Osteoblast (primary cell): ENCODE measurements at regions not wholly inside any gene's neighbourhood (a gene's known extent, or its start where the extent isn't known, plus 50 kb on each side); places are given as distances from the start of the nearest gene placed in this dataset.
"Not testable (repeated sequence)": the region's sequence is repeated elsewhere in the genome, so short reads cannot be mapped to it uniquely, and the experiment has no call there.

ENCODE experiments used
- DNase-seq: peaks from one replicate; pipeline ENCODE4 v3.0.0; 2011; ENCODE audit warnings: low spot score, mixed read lengths; ENCODE audit not compliant: insufficient read length; ENCODE audit errors: missing footprints
- H2AFZ ChIP-seq: 2 replicates; pipeline ENCODE4 v1.6.0; 2011; ENCODE audit warnings: mild to moderate bottlenecking, low read length
- H3K27ac ChIP-seq: 2 replicates; pipeline ENCODE4 v1.5.1; 2011; ENCODE audit warnings: mild to moderate bottlenecking, low read depth, low read length, moderate library complexity
- H3K27me3 ChIP-seq: 2 replicates; pipeline ENCODE4 v1.6.0; 2012; ENCODE audit warnings: mild to moderate bottlenecking, control low read depth, inconsistent platforms, low read length, moderate library complexity; ENCODE audit not compliant: insufficient read depth
- H3K36me3 ChIP-seq: 2 replicates; pipeline ENCODE4 v1.5.1; 2011; ENCODE audit warnings: mild to moderate bottlenecking, low read length, control low read depth, moderate library complexity; ENCODE audit not compliant: insufficient read depth
- H3K4me1 ChIP-seq: 2 replicates; pipeline ENCODE4 v1.5.1; 2011; ENCODE audit warnings: mild to moderate bottlenecking, low read length, control low read depth, moderate library complexity; ENCODE audit not compliant: insufficient read depth
- H3K4me2 ChIP-seq: 2 replicates; pipeline ENCODE4 v1.6.0; 2011; ENCODE audit warnings: mild to moderate bottlenecking, low read length; ENCODE audit not compliant: insufficient read depth
- H3K4me3 ChIP-seq: fragments of 200-600 bp; sonication (generic); 3 replicates; pipeline ENCODE4 v1.5.1; 2012; ENCODE audit warnings: mild to moderate bottlenecking, low read length, inconsistent platforms; ENCODE audit not compliant: insufficient read depth
- H3K79me2 ChIP-seq: 2 replicates; pipeline ENCODE4 v1.6.0; 2012; ENCODE audit warnings: mild to moderate bottlenecking, low read length, control low read depth, inconsistent platforms; ENCODE audit not compliant: insufficient read depth
- H3K9me3 ChIP-seq: 2 replicates; pipeline ENCODE4 v1.5.1; 2011; ENCODE audit warnings: low read depth, low read length, control low read depth
- H4K20me1 ChIP-seq: 2 replicates; pipeline ENCODE4 v1.6.0; 2012; ENCODE audit warnings: mild to moderate bottlenecking, low read length, control low read depth; ENCODE audit not compliant: insufficient read depth
- CTCF ChIP-seq: IDR thresholded peaks from 2 replicates; pipeline ENCODE4 v1.5.1; 2011; ENCODE audit warnings: mild to moderate bottlenecking, low read depth, low read length, moderate library complexity; ENCODE audit errors: extremely low read depth

- no peaks in the 10 kb centered on the region for H4K20me1 ChIP-seq
- no peaks in the 10 kb centered on the region for H3K4me1 ChIP-seq
- no peak overlapping the region for H2AFZ ChIP-seq
- no peak overlapping the region for H3K4me2 ChIP-seq
- no peak for DNase-seq
- no peaks in the 10 kb centered on the region for H3K36me3 ChIP-seq
- no peak overlapping the region for H3K4me3 ChIP-seq
- H3K27ac ChIP-seq, result no peak overlapping the region
- no peaks in the 10 kb centered on the region for H3K27me3 ChIP-seq
- no peak for TF ChIP-seq CTCF
- H3K9me3 ChIP-seq, result peaks cover 1% of the 10 kb centered on the region
- H3K79me2 ChIP-seq, result no peaks in the 10 kb centered on the region
Measured at GRCh38 chr1:73310797-73311381, 887.1 kb downstream of the LRRIQ3 start.

DNA sequence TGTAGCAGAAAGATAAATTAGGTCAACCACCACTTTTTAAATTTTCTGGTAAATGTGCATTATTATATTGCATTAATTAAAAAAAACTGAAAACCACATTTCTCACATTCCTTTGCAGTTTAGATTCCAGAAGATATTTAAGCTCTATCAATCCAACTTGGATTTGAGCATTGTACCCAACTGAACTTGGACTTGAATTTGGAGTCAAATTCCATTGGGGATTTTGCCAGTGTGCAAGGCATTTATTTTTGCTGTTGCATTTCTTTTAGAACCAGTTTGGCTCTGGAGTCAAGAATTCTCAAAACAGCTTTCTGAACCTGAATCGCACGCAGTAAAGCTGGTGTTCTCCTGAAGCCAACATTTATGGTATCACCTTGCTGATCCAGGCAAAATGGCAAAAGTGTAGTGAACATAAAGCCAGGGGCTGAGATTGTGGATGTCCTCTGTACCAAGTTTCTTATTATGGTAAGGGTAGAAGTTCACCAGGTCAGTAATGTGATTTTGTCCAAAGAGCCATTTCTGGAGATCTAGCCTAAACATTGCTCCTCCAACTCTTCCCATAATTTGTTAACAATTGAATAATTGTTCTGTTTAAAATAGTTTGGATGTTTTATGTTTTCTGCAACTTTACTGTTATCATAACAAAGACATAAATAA, 890.9 kb downstream of the LRRIQ3 start:
- TF ChIP-seq CTCF, result no peak
- Histone ChIP-seq H3K4me2 (no peak overlapping the region), H3K36me3 (no peaks in the 10 kb centered on the region), H2AFZ (no peak overlapping the region), H3K27ac (no peak overlapping the region), H4K20me1 (no peaks in the 10 kb centered on the region), H3K79me2 (no peaks in the 10 kb centered on the region), H3K4me3 (no peak overlapping the region), H3K4me1 (no peaks in the 10 kb centered on the region), H3K27me3 (no peaks in the 10 kb centered on the region), H3K9me3 (peaks cover 1% of the 10 kb centered on the region)
- peak; percentile 1 for DNase-seq

DNA sequence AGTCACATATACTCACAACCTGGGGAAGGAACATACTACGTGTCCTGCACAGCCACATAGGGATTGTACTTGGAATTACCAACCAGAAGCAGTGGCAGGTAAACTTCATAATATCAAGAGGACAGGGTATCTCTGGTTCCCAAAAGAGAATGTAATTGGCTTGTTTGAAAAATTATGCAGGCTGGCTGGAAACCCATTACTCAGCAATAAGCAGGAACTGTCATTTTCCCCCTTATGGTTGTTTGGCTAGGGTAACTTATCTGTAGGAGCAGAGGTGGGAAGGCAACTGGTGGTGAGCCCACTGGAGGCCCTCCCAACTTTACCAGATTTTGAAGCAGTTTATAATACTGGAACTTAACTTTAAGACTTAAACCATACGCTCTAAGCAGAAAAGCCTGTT, 924.1 kb downstream of the LRRIQ3 start:
- no peak for DNase-seq
- H3K4me1 ChIP-seq, result no peaks in the 10 kb centered on the region
- H3K36me3 ChIP-seq, result no peaks in the 10 kb centered on the region

DNA sequence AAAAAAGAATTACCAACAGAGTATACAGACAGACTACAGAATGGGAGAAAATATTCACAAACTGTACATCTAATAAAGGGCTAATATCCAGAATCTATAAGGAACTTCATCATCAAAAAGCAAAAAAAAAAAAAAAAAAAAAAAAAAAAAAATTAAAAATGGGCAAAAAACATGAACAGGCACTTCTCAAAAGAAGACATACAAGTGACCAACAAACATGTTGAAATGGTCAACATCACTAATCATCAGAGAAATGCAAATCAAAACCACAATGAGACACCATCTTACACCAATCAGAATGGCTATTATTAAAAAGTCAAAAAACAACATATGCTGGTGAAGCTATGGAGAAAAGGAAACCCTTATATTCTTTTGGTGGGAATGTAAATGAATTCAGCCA, 952.8 kb downstream of the LRRIQ3 start:
- H3K36me3 ChIP-seq, H4K20me1 ChIP-seq, H3K79me2 ChIP-seq, H3K27me3 ChIP-seq, H3K4me2 ChIP-seq, H3K27ac ChIP-seq, H3K9me3 ChIP-seq, H3K4me1 ChIP-seq, H3K4me3 ChIP-seq, DNase-seq, H2AFZ ChIP-seq: not testable (repeated sequence)

More for the DNA sequence above, 924.1 kb downstream of the LRRIQ3 start:
- Histone ChIP-seq H3K4me2 (no peak overlapping the region), H3K79me2 (no peaks in the 10 kb centered on the region), H4K20me1 (no peaks in the 10 kb centered on the region), H3K9me3 (no peaks in the 10 kb centered on the region), H2AFZ (no peak overlapping the region), H3K4me3 (no peak overlapping the region), H3K27ac (no peak overlapping the region), H3K27me3 (no peaks in the 10 kb centered on the region)
- TF ChIP-seq CTCF, result no peak
